ENCODE measurements at regions not wholly inside any gene's neighbourhood (a gene's known extent, or its start where the extent isn't known, plus 50 kb on each side); places are given as distances from the start of the nearest gene placed in this dataset.

- TF ChIP-seq CTCF (IDR thresholded peaks at IDR 0.05) (no peak), POLR2A (IDR thresholded peaks at IDR 0.05) (no peak)
These were observed 488.2 kb downstream of the OMA1 start for GRCh38 chr1:58058323-58058722.
